ENCODE measurements at regions not wholly inside any gene's neighbourhood (a gene's known extent, or its start where the extent isn't known, plus 50 kb on each side); places are given as distances from the start of the nearest gene placed in this dataset.
A peak's percentile ranks its signal among the peaks of the same experiment; 100 is the strongest.

- no peaks in the 10 kb centered on the region for H3K4me1 ChIP-seq (ENCODE audit: control insufficient read depth in 1 of 2, insufficient read depth in 2 of 2, low read depth in 1 of 2, low read length in 1 of 2)
- H3K9ac ChIP-seq = no peak overlapping the region
- no peak overlapping the region for H3K4me3 ChIP-seq (ENCODE audit: low read depth in 2 of 2, low read length in 1 of 2)
- H3K79me2 ChIP-seq (ENCODE audit: insufficient read depth) = no peaks in the 10 kb centered on the region
- no peaks in the 10 kb centered on the region for H3K27me3 ChIP-seq (ENCODE audit: insufficient read depth)
- H2AFZ ChIP-seq (ENCODE audit: low read depth) = no peak overlapping the region
- TF ChIP-seq RXRA (IDR thresholded peaks at IDR 0.05; ENCODE audit: borderline replicate concordance, low read depth) = no peak
- ChIA-PET POLR2A (no interaction called here), CTCF (no interaction called here)
- H4K20me1 ChIP-seq (ENCODE audit: insufficient read depth) = no peaks in the 10 kb centered on the region
- no peaks in the 10 kb centered on the region for H3K9me3 ChIP-seq
- H3K27ac ChIP-seq (ENCODE audit: low read depth in 2 of 2, low read length in 1 of 2) = no peak overlapping the region
- H3K4me2 ChIP-seq = no peak overlapping the region
- no peak for DNase-seq
- no peaks in the 10 kb centered on the region for H3K36me3 ChIP-seq (replicated peaks in 1 of 2; ENCODE audit: control insufficient read depth in 1 of 2, insufficient read depth in 2 of 2, low read length in 1 of 2)
- H3K9me2 ChIP-seq = no peaks in the 10 kb centered on the region
- no peaks in the 10 kb centered on the region for H3F3A ChIP-seq (replicated peaks; ENCODE audit: insufficient read depth)
Measured at GRCh38 chr2:140136366-140136765, 1356.2 kb upstream of the NXPH2 start.

- Histone ChIP-seq H3F3A (replicated peaks; ENCODE audit: insufficient read depth) (no peaks in the 10 kb centered on the region), H3K79me2 (ENCODE audit: insufficient read depth) (no peaks in the 10 kb centered on the region), H3K9me2 (no peaks in the 10 kb centered on the region), H4K20me1 (ENCODE audit: insufficient read depth) (no peaks in the 10 kb centered on the region), H3K9ac (no peak overlapping the region), H3K27ac (ENCODE audit: low read depth in 2 of 2, low read length in 1 of 2) (no peak overlapping the region), H2AFZ (ENCODE audit: low read depth) (no peak overlapping the region), H3K4me2 (no peak overlapping the region), H3K27me3 (ENCODE audit: insufficient read depth) (no peaks in the 10 kb centered on the region), H3K4me3 (ENCODE audit: low read depth in 2 of 2, low read length in 1 of 2) (no peak overlapping the region), H3K9me3 (no peaks in the 10 kb centered on the region), H3K36me3 (replicated peaks in 1 of 2; ENCODE audit: control insufficient read depth in 1 of 2, insufficient read depth in 2 of 2, low read length in 1 of 2) (no peaks in the 10 kb centered on the region), H3K4me1 (ENCODE audit: control insufficient read depth in 1 of 2, insufficient read depth in 2 of 2, low read depth in 1 of 2, low read length in 1 of 2) (no peaks in the 10 kb centered on the region)
- POLR2A ChIA-PET = no interaction called here
- WGBS (ENCODE audit: low lambda C conversion rate) = 14% methylated on average over 2 of the region's 2 CpGs
- DNase-seq = no peak
- TF ChIP-seq, protein P1, sequence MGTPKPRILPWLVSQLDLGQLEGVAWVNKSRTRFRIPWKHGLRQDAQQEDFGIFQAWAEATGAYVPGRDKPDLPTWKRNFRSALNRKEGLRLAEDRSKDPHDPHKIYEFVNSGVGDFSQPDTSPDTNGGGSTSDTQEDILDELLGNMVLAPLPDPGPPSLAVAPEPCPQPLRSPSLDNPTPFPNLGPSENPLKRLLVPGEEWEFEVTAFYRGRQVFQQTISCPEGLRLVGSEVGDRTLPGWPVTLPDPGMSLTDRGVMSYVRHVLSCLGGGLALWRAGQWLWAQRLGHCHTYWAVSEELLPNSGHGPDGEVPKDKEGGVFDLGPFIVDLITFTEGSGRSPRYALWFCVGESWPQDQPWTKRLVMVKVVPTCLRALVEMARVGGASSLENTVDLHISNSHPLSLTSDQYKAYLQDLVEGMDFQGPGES (IDR thresholded peaks at IDR 0.05; ENCODE audit: low read depth, low read length) = no peak
- TF ChIP-seq SMC3 (IDR thresholded peaks at IDR 0.05; ENCODE audit: low read depth, low read length) = no peak
- TF ChIP-seq, protein P2, sequence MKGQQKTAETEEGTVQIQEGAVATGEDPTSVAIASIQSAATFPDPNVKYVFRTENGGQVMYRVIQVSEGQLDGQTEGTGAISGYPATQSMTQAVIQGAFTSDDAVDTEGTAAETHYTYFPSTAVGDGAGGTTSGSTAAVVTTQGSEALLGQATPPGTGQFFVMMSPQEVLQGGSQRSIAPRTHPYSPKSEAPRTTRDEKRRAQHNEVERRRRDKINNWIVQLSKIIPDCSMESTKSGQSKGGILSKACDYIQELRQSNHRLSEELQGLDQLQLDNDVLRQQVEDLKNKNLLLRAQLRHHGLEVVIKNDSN (IDR thresholded peaks at IDR 0.05; ENCODE audit: borderline replicate concordance, low read depth) = no peak
- TF ChIP-seq TCF12 (IDR thresholded peaks at IDR 0.05) = peak; percentile 74
- TF ChIP-seq FOXM1 (IDR thresholded peaks at IDR 0.05; ENCODE audit: low read depth) = no peak
- CTCF ChIA-PET = no interaction called here
Measured at GRCh38 chr2:140128909-140129308, 1348.7 kb upstream of the NXPH2 start.

GRCh38 chr2:140122001-140122400, 1341.8 kb upstream of the NXPH2 start:
- Histone ChIP-seq H4K20me1 (ENCODE audit: insufficient read depth) (no peaks in the 10 kb centered on the region), H3K4me2 (no peak overlapping the region), H2AFZ (ENCODE audit: low read depth) (no peak overlapping the region), H3K36me3 (replicated peaks in 1 of 2; ENCODE audit: control insufficient read depth in 1 of 2, insufficient read depth in 2 of 2, low read length in 1 of 2) (no peaks in the 10 kb centered on the region), H3K9me2 (no peaks in the 10 kb centered on the region), H3K79me2 (ENCODE audit: insufficient read depth) (no peaks in the 10 kb centered on the region), H3K4me1 (ENCODE audit: control insufficient read depth in 1 of 2, insufficient read depth in 2 of 2, low read depth in 1 of 2, low read length in 1 of 2) (no peaks in the 10 kb centered on the region; a peak in 1 of 4 replicates), H3K9me3 (no peaks in the 10 kb centered on the region), H3K27me3 (ENCODE audit: insufficient read depth) (no peaks in the 10 kb centered on the region), H3F3A (replicated peaks; ENCODE audit: insufficient read depth) (no peaks in the 10 kb centered on the region), H3K9ac (no peak overlapping the region), H3K27ac (ENCODE audit: low read depth in 2 of 2, low read length in 1 of 2) (no peak overlapping the region), H3K4me3 (ENCODE audit: low read depth in 2 of 2, low read length in 1 of 2) (no peak overlapping the region)
- TF ChIP-seq JUND (IDR thresholded peaks at IDR 0.05) (peak; percentile 27; the same call in 1 of the 2 replicates), POLR2AphosphoS5 (IDR thresholded peaks at IDR 0.05; ENCODE audit: low read depth, low read length) (no peak), FOSL2 (IDR thresholded peaks at IDR 0.05; ENCODE audit: borderline replicate concordance, low read depth) (peak; percentile 25; the same call in 1 of the 2 replicates), TEAD4 (IDR thresholded peaks at IDR 0.05; ENCODE audit: borderline replicate concordance, insufficient read depth) (no peak), YY1 (IDR thresholded peaks at IDR 0.05; ENCODE audit: low read depth) (no peak), TCF12 (IDR thresholded peaks at IDR 0.05) (peak; percentile 27; the same call in 1 of the 2 replicates), RFX5 (IDR thresholded peaks at IDR 0.05; ENCODE audit: low read length) (no peak)
- no peak for DNase-seq
- ChIA-PET CTCF (no interaction called here), POLR2A (no interaction called here)
- WGBS (ENCODE audit: low lambda C conversion rate) = 65% methylated on average over 5 of the region's 5 CpGs

Data from SK-N-SH (cell line).